HEK293 (cell line): ENCODE measurements at regions not wholly inside any gene's neighbourhood (a gene's known extent, or its start where the extent isn't known, plus 50 kb on each side); places are given as distances from the start of the nearest gene placed in this dataset.
A peak's percentile ranks its signal among the peaks of the same experiment; 100 is the strongest.

Experiments
- CTCF ChIA-PET: fragments of 350-600 bp; formaldehyde crosslinking; extraction: SDS; loops from one replicate; lab custom pipeline; 2021; ENCODE audit warnings: antibody characterized with exemption; lab: Yijun Ruan, JAX
- POLR2A ChIA-PET: fragments of 300-600 bp; formaldehyde crosslinking; extraction: SDS; loops from one replicate; lab custom pipeline; 2020; ENCODE audit warnings: antibody characterized with exemption, inconsistent platforms; lab: Yijun Ruan, JAX
- H3K27ac ChIP-seq: fragments of 200-500 bp; sonication (Bioruptor generic); 2 replicates; pipeline ENCODE4 v1.5.1; 2014; ENCODE audit warnings: low read depth, low read length, control low read depth, inconsistent platforms; ENCODE audit errors: extremely low read depth
- H3K36me3 ChIP-seq, 2 experiments: fragments of 200-500 bp in 1 of 2; sonication (Bioruptor generic) in 1 of 2; 1 replicate in 1 of 2; 2 replicates in 1 of 2; pipeline ENCODE4 v1.5.1; 2014 to 2017; ENCODE audit warnings: inconsistent platforms in 2 of 2, low read length in 2 of 2; ENCODE audit not compliant: control insufficient read depth in 2 of 2, insufficient read depth in 1 of 2
- H3K4me1 ChIP-seq: fragments of 200-500 bp; sonication (Bioruptor generic); 2 replicates; pipeline ENCODE4 v1.5.1; 2014; ENCODE audit warnings: mild to moderate bottlenecking, low read length, inconsistent platforms; ENCODE audit not compliant: control insufficient read depth, insufficient read depth
- H3K4me3 ChIP-seq: 2 replicates; pipeline ENCODE4 v1.5.1; 2011; ENCODE audit warnings: low read depth, mild to moderate bottlenecking, control low read depth, low read length, moderate library complexity
- H3K9me3 ChIP-seq: fragments of 200-500 bp; sonication (Bioruptor generic); 2 replicates; pipeline ENCODE4 v1.5.1; 2014; ENCODE audit warnings: low read depth, low read length, inconsistent platforms; ENCODE audit not compliant: control insufficient read depth, insufficient read depth
- GLIS1 ChIP-seq: fragments of 450-650 bp; formaldehyde crosslinking; IDR thresholded peaks from 2 replicates; pipeline ENCODE4 v1.5.1; 2016; ENCODE audit warnings: missing biosample characterization, missing genetic modification characterization
- KLF8 ChIP-seq: fragments of 450-650 bp; formaldehyde crosslinking; IDR thresholded peaks from 2 replicates; pipeline ENCODE4 v1.5.1; 2016; ENCODE audit warnings: missing biosample characterization, missing genetic modification characterization
- MYNN ChIP-seq: fragments of 450-650 bp; formaldehyde crosslinking; IDR thresholded peaks from 2 replicates; pipeline ENCODE4 v1.5.1; 2016; ENCODE audit warnings: missing biosample characterization, missing genetic modification characterization, borderline replicate concordance
- SP2 ChIP-seq: fragments of 450-650 bp; formaldehyde crosslinking; IDR thresholded peaks from 2 replicates; pipeline ENCODE4 v1.5.1; 2016; ENCODE audit warnings: missing biosample characterization, missing genetic modification characterization
- YY1 ChIP-seq: fragments of 450-650 bp; formaldehyde crosslinking; IDR thresholded peaks from 2 replicates; pipeline ENCODE4 v1.5.1; 2018; ENCODE audit warnings: missing biosample characterization, missing genetic modification characterization
- ZBTB17 ChIP-seq: fragments of 450-650 bp; formaldehyde crosslinking; IDR thresholded peaks from 2 replicates; pipeline ENCODE4 v1.5.1; 2016; ENCODE audit warnings: missing biosample characterization, missing genetic modification characterization
- ZBTB8A ChIP-seq: fragments of 450-650 bp; formaldehyde crosslinking; IDR thresholded peaks from 2 replicates; pipeline ENCODE4 v1.5.1; 2016; ENCODE audit warnings: missing biosample characterization, missing genetic modification characterization
- ZEB2 ChIP-seq: fragments of 450-650 bp; formaldehyde crosslinking; IDR thresholded peaks from 2 replicates; pipeline ENCODE4 v1.5.1; 2016; ENCODE audit warnings: missing biosample characterization, missing genetic modification characterization
- ZFP3 ChIP-seq: fragments of 450-650 bp; formaldehyde crosslinking; IDR thresholded peaks from 2 replicates; pipeline ENCODE4 v1.5.1; 2016; ENCODE audit warnings: low read depth, missing biosample characterization, missing genetic modification characterization
- ZIC2 ChIP-seq: fragments of 450-650 bp; formaldehyde crosslinking; IDR thresholded peaks from 2 replicates; pipeline ENCODE4 v1.5.1; 2016; ENCODE audit warnings: missing biosample characterization, missing genetic modification characterization
- ZNF324 ChIP-seq: fragments of 450-650 bp; formaldehyde crosslinking; IDR thresholded peaks from 2 replicates; pipeline ENCODE4 v1.5.1; 2016; ENCODE audit warnings: missing biosample characterization, missing genetic modification characterization
- ZNF354C ChIP-seq: fragments of 450-650 bp; formaldehyde crosslinking; IDR thresholded peaks from 2 replicates; pipeline ENCODE4 v1.5.1; 2016; ENCODE audit warnings: missing biosample characterization, missing genetic modification characterization, low read depth, borderline replicate concordance
- ZNF544 ChIP-seq: fragments of 450-650 bp; formaldehyde crosslinking; IDR thresholded peaks from 2 replicates; pipeline ENCODE4 v1.5.0; 2017; ENCODE audit warnings: missing biosample characterization, missing genetic modification characterization
- ZNF555 ChIP-seq: fragments of 450-650 bp; formaldehyde crosslinking; conservative IDR thresholded peaks from 2 replicates; pipeline ENCODE4 v1.5.1; 2017; ENCODE audit warnings: missing biosample characterization, mild to moderate bottlenecking, missing genetic modification characterization, inconsistent platforms
- ZNF560 ChIP-seq: fragments of 450-650 bp; formaldehyde crosslinking; IDR thresholded peaks from 2 replicates; pipeline ENCODE4 v1.5.1; 2017; ENCODE audit warnings: missing biosample characterization, missing genetic modification characterization, borderline replicate concordance
- ZNF624 ChIP-seq: fragments of 450-650 bp; formaldehyde crosslinking; IDR thresholded peaks from 2 replicates; pipeline ENCODE4 v1.5.1; 2017; ENCODE audit warnings: missing biosample characterization, missing genetic modification characterization
- ZNF626 ChIP-seq: fragments of 450-650 bp; sonication (Bioruptor Pico); formaldehyde crosslinking; IDR thresholded peaks from 2 replicates; pipeline ENCODE4 v1.5.1; 2018; ENCODE audit warnings: missing biosample characterization, missing genetic modification characterization, inconsistent platforms
- ZNF747 ChIP-seq: fragments of 450-650 bp; formaldehyde crosslinking; IDR thresholded peaks from 2 replicates; pipeline ENCODE4 v1.5.1; 2016; ENCODE audit warnings: missing biosample characterization, missing genetic modification characterization
- ZNF776 ChIP-seq: fragments of 450-650 bp; formaldehyde crosslinking; IDR thresholded peaks from 2 replicates; pipeline ENCODE4 v1.5.0; 2017; ENCODE audit warnings: missing biosample characterization, missing genetic modification characterization, borderline replicate concordance
- ZNF830 ChIP-seq: fragments of 450-650 bp; IDR thresholded peaks from 2 replicates; pipeline ENCODE4 v1.5.0; 2018; ENCODE audit warnings: missing biosample characterization, missing genetic modification characterization, low read depth, mild to moderate bottlenecking, moderate library complexity
- TF ChIP-seq, protein P1 (sequence below): fragments of 450-650 bp; formaldehyde crosslinking; IDR thresholded peaks from 2 replicates; pipeline ENCODE4 v1.5.1; 2017; ENCODE audit warnings: missing biosample characterization, missing genetic modification characterization
- TF ChIP-seq, protein P2 (sequence below): fragments of 450-650 bp; formaldehyde crosslinking; IDR thresholded peaks from 2 replicates; pipeline ENCODE4 v1.5.1; 2016; ENCODE audit warnings: missing biosample characterization, missing genetic modification characterization
- TF ChIP-seq, protein P3 (sequence below): fragments of 450-650 bp; formaldehyde crosslinking; IDR thresholded peaks from 2 replicates; pipeline ENCODE4 v1.5.1; 2016; ENCODE audit warnings: missing biosample characterization, missing genetic modification characterization

DNA sequence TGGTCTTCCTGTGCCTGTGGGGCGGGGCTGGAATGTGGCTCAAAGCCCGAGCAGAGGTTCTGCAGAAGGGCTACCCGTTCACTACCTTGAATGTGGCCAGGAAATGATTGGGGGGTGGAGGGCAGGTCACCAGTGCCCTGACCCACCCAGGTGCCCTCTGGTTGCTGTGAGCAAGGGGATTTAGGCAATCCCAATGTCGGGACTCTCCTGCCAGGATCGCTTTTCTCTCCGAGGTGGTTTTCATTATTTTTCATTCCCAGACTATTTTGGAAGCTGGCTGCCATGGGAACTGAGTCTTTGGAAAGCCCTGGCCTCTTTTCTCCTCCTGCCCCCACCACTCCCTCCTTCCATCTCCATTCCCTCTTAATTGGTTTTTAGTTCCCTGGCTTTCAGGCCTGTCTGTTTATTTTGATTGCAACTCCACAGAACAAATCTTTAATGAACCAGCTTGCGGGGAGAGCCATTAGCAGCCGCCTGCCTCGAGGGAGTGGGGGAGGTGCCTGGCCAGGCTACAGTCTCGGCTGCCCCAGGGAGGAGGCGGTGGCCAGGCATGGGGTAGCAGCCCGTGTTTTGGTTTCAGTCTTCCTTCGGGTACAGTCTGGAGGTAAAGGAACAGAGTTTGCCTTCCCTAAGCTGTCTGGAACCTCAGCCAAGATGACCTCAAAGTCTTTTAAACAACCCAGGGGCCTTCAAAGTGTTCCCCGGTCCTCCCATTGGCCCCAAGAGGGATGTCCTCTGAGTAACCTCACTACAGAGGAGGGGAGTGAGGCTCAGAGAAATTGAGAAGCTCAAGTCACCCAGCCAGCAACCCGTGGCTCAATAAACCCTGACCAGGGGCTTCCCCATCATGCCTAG is 114.4 kb upstream of the HAAO start (continued):
- TF ChIP-seq ZNF555 (tag by site-specific recombination) (no peak), ZNF830 (tag by site-specific recombination) (no peak), KLF8 (tag by site-specific recombination) (no peak), MYNN (tag by site-specific recombination) (no peak), ZNF560 (tag by site-specific recombination) (no peak), ZNF776 (tag by site-specific recombination) (no peak), SP2 (tag by site-specific recombination) (no peak; the same call in 1 of the 2 replicates), ZNF324 (tag by site-specific recombination) (no peak)
- TF ChIP-seq, protein P1, sequence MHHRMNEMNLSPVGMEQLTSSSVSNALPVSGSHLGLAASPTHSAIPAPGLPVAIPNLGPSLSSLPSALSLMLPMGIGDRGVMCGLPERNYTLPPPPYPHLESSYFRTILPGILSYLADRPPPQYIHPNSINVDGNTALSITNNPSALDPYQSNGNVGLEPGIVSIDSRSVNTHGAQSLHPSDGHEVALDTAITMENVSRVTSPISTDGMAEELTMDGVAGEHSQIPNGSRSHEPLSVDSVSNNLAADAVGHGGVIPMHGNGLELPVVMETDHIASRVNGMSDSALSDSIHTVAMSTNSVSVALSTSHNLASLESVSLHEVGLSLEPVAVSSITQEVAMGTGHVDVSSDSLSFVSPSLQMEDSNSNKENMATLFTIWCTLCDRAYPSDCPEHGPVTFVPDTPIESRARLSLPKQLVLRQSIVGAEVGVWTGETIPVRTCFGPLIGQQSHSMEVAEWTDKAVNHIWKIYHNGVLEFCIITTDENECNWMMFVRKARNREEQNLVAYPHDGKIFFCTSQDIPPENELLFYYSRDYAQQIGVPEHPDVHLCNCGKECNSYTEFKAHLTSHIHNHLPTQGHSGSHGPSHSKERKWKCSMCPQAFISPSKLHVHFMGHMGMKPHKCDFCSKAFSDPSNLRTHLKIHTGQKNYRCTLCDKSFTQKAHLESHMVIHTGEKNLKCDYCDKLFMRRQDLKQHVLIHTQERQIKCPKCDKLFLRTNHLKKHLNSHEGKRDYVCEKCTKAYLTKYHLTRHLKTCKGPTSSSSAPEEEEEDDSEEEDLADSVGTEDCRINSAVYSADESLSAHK (tag by site-specific recombination) = peak; percentile 48
- TF ChIP-seq, protein P2, sequence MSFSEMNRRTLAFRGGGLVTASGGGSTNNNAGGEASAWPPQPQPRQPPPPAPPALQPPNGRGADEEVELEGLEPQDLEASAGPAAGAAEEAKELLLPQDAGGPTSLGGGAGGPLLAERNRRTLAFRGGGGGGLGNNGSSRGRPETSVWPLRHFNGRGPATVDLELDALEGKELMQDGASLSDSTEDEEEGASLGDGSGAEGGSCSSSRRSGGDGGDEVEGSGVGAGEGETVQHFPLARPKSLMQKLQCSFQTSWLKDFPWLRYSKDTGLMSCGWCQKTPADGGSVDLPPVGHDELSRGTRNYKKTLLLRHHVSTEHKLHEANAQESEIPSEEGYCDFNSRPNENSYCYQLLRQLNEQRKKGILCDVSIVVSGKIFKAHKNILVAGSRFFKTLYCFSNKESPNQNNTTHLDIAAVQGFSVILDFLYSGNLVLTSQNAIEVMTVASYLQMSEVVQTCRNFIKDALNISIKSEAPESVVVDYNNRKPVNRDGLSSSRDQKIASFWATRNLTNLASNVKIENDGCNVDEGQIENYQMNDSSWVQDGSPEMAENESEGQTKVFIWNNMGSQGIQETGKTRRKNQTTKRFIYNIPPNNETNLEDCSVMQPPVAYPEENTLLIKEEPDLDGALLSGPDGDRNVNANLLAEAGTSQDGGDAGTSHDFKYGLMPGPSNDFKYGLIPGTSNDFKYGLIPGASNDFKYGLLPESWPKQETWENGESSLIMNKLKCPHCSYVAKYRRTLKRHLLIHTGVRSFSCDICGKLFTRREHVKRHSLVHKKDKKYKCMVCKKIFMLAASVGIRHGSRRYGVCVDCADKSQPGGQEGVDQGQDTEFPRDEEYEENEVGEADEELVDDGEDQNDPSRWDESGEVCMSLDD = no peak
- TF ChIP-seq, all 188 proteins: peak for 41

DNA sequence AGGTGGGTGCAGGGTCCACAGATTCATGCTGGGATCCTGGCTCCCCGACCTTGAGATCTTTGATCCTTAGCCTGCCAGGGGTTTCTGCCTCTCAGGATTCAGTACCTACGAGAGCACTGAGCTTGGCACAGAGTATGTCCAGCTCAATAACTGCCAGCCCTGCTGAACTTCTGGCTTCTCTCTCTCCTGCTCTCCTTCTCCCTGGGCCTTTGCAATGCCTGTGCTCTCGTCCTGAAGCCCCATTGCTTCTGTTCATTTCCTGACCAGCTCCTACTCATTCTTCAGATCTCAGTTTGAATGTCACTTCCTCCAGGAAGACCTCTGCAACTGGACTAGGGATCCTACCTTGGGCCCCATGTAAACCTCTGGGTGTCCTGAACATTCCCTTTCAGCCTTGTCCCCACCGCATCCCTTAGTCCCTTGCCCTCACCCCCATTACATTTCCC is 113.8 kb upstream of the HAAO start:
- Histone ChIP-seq H3K27ac (peak overlapping the region; percentile 86), H3K36me3 (no peaks in the 10 kb centered on the region), H3K4me1 (peaks cover 22% of the 10 kb centered on the region), H3K9me3 (no peaks in the 10 kb centered on the region), H3K4me3 (no peak overlapping the region)
- TF ChIP-seq ZNF354C (tag by site-specific recombination) = no peak
- TF ChIP-seq ZBTB17 (tag by site-specific recombination) = peak; percentile 17; the same call in 1 of the 2 replicates
- TF ChIP-seq ZFP3 (tag by site-specific recombination) = 0 out of 2 replicates have a peak, but pooled peaks have one; percentile 49
- CTCF ChIA-PET = interaction anchor here (0.6 to 2.2 kb wide), 4 partner anchors 22 to 534 kb away, joined by 3 to 13 read pairs (median 4); no protein-coding TSS in a partner anchor
- POLR2A ChIA-PET = interaction anchor here (1.1 to 1.5 kb wide), 2 partner anchors 9 to 26 kb away, joined by 4 read pairs; no protein-coding TSS in a partner anchor

DNA sequence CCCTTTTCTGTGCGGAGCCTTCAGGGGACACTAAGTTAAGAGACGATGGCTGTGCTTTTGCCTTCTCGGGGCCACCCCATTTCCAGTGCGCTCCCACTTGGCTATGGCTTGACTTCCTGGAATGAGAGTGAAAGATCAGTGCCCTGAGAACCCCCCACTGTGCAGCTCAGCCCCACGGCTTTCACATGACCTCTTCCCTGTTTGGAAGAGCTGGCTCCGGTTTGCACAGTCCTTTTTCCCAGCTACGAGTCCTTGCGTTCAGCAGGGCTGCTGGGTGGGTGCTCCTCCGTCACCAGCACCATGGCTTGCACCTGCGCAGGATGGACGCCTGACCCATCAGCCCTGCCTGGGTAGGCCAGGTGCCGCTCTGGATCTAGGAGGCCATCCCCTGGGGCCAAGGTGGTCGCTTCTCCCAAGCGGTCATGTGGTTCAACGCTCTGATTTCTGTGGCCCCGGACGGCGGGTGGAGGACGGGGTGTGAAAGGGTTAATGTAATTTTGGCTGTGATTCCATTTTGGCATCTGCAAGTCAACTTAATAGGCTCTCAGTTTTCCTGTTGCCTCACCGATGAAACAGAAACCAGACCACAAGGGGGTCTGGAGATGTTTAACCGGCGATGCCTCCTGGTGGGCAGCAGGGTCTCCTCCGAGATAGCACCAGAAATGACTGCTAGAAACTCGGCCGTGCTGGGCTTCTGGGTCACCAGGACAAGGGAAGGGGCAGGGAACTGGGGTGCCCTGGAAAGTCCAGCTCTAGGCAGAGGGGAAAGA is 113.1 kb upstream of the HAAO start:
- Histone ChIP-seq H3K4me1 (peaks cover 24% of the 10 kb centered on the region), H3K4me3 (no peak overlapping the region), H3K27ac (peak overlapping the region; percentile 86), H3K36me3 (no peaks in the 10 kb centered on the region), H3K9me3 (no peaks in the 10 kb centered on the region)
- POLR2A ChIA-PET = interaction anchor here (1.1 kb wide), 1 partner anchor 27 kb away, joined by 4 read pairs; no protein-coding TSS in a partner anchor
- CTCF ChIA-PET = interaction anchor here (0.6 to 2.2 kb wide), 5 partner anchors 23 to 534 kb away, joined by 3 to 13 read pairs (median 4); no protein-coding TSS in a partner anchor
- no peak for TF ChIP-seq ZNF624 (tag by site-specific recombination)
- TF ChIP-seq, protein P3, sequence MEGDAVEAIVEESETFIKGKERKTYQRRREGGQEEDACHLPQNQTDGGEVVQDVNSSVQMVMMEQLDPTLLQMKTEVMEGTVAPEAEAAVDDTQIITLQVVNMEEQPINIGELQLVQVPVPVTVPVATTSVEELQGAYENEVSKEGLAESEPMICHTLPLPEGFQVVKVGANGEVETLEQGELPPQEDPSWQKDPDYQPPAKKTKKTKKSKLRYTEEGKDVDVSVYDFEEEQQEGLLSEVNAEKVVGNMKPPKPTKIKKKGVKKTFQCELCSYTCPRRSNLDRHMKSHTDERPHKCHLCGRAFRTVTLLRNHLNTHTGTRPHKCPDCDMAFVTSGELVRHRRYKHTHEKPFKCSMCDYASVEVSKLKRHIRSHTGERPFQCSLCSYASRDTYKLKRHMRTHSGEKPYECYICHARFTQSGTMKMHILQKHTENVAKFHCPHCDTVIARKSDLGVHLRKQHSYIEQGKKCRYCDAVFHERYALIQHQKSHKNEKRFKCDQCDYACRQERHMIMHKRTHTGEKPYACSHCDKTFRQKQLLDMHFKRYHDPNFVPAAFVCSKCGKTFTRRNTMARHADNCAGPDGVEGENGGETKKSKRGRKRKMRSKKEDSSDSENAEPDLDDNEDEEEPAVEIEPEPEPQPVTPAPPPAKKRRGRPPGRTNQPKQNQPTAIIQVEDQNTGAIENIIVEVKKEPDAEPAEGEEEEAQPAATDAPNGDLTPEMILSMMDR = peak; percentile 69
- TF ChIP-seq ZIC2 (tag by site-specific recombination) = peak; percentile 69
- TF ChIP-seq ZEB2 = 0 out of 2 replicates have a peak, but pooled peaks have one; percentile 31
- TF ChIP-seq ZNF544 (tag by site-specific recombination) = no peak
- TF ChIP-seq GLIS1 = peak; percentile 79
- peak; percentile 31; the same call in 1 of the 2 replicates for TF ChIP-seq ZBTB8A (tag by site-specific recombination)
- no peak for TF ChIP-seq YY1 (tag by site-specific recombination)
- no peak for TF ChIP-seq ZNF747 (tag by site-specific recombination)
- no peak for TF ChIP-seq ZNF626 (tag by site-specific recombination)
